D341Med (cell line): ENCODE measurements at regions not wholly inside any gene's neighbourhood (a gene's known extent, or its start where the extent isn't known, plus 50 kb on each side); places are given as distances from the start of the nearest gene placed in this dataset.

Experiments
- DNase-seq: peaks from one replicate; pipeline ENCODE4 v3.0.0; 2012; ENCODE audit warnings: low spot score

GRCh38 chr2:166560022-166560421 lies 66.0 kb upstream of the SCN7A start:
- no peak for DNase-seq

- no peak for DNase-seq
Measured at GRCh38 chr2:166550923-166551322, 56.9 kb upstream of the SCN7A start.

- no peak for DNase-seq
Measured at GRCh38 chr2:166545473-166545872, 51.4 kb upstream of the SCN7A start.
